Esophagus muscularis mucosa (tissue), 4 donors: ENCODE measurements at regions not wholly inside any gene's neighbourhood (a gene's known extent, or its start where the extent isn't known, plus 50 kb on each side); places are given as distances from the start of the nearest gene placed in this dataset.

Experiments used
- CTCF ChIP-seq, 3 experiments: fragments of 200-600 bp in 2 of 3; fragments of 450-650 bp in 1 of 3; sonication (generic) in 2 of 3; IDR thresholded peaks; one replicate each; pipeline ENCODE4 v1.5.1; 2017 to 2019; ENCODE audit warnings: antibody characterized with exemption in 3 of 3, mild to moderate bottlenecking in 2 of 3, moderate library complexity in 1 of 3
- EP300 ChIP-seq: sonication (generic); formaldehyde crosslinking; IDR thresholded peaks from one replicate; pipeline ENCODE4 v1.6.1; 2017; ENCODE audit warnings: antibody characterized with exemption
- POLR2A ChIP-seq: fragments of 450-650 bp; IDR thresholded peaks from one replicate; pipeline ENCODE4 v1.6.1; 2017; ENCODE audit warnings: antibody characterized with exemption, moderate library complexity, mild to moderate bottlenecking, low read depth
- POLR2AphosphoS5 ChIP-seq, 2 donors: sonication (generic); formaldehyde crosslinking; IDR thresholded peaks; one replicate each; pipeline ENCODE4 v1.6.1; 2017; ENCODE audit warnings: antibody characterized with exemption in 2 of 2

GRCh38 chr12:115070313-115070712 lies 386.3 kb upstream of the TBX3 start:
- TF ChIP-seq POLR2A (no peak), CTCF (IDR thresholded peaks at IDR 0.05) (no peak), POLR2AphosphoS5 (IDR thresholded peaks at IDR 0.05) (no peak), EP300 (no peak)
